ENCODE measurements at regions not wholly inside any gene's neighbourhood (a gene's known extent, or its start where the extent isn't known, plus 50 kb on each side); places are given as distances from the start of the nearest gene placed in this dataset.

- TF ChIP-seq CTCF (IDR thresholded peaks at IDR 0.05): no peak
- no peak for TF ChIP-seq POLR2A (IDR thresholded peaks at IDR 0.05)
These were observed 78.6 kb downstream of the ASB1 start for GRCh38 chr2:238505119-238505891.
